GM12864 (cell line): ENCODE measurements at regions not wholly inside any gene's neighbourhood (a gene's known extent, or its start where the extent isn't known, plus 50 kb on each side); places are given as distances from the start of the nearest gene placed in this dataset.
"Not testable (repeated sequence)": the region's sequence is repeated elsewhere in the genome, so short reads cannot be mapped to it uniquely, and the experiment has no call there.

ENCODE experiments used
- DNase-seq: peaks from one replicate; pipeline ENCODE4 v3.0.0-alpha.2; 2011; ENCODE audit warnings: low read depth
- H3K4me3 ChIP-seq: 2 replicates; pipeline ENCODE4 v1.5.1; 2011; ENCODE audit warnings: mild to moderate bottlenecking, low read depth, low read length, control low read depth
- CTCF ChIP-seq: IDR thresholded peaks from 2 replicates; pipeline ENCODE4 v1.5.1; 2011; ENCODE audit warnings: low read depth, mild to moderate bottlenecking, moderate library complexity, low read length, control low read depth, inconsistent platforms; ENCODE audit errors: missing control alignments

DNA sequence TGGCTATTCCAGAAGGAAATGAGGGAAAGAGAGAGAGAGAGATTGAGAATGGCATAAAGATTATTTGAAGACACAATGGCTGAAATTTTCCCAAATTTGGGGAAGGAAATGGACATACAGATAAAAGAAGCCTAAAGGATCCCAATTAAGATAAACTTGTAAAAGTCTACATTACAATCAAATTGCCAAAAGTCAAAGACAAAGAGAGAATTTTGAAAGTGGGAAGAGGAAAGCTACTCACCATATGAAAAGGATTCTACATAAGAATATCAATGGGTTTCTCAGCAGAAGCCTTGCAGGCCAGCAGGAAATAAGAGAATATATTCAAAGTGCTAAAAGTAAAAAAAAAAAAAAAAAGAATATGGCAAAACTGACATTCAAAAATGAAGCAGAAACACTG lies 233.0 kb upstream of the NFIA start:
- H3K4me3 ChIP-seq, result no peak overlapping the region
- no peak for DNase-seq
- no peak for TF ChIP-seq CTCF

DNA sequence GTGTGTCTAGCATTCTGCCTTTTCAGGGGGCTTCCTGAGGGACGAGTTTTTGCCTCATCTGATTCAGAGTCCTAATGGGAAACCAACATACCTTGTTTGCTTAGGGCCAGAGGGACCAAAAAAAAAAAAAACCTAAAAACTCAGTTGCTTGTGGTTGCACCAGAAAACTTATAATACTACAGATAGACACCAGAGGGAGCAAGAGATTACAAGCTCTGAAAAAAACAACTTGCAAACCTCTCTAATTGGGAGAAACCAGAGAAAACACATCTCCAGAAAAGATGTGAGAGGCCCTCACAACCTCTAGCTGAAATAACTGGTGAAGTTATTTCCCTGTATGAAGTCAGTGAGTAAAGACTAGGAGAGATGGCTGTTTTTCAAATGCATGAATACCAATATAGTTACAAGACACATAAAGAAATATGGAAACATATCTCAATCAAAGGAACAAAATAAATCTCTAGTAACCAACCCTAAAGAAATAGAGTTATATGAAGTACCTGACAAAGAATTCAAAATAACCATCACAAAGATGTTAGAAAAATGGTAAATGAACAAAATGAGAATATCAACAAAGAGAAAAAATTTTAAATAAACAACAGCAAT lies 233.7 kb upstream of the NFIA start:
- H3K4me3 ChIP-seq, result no peak overlapping the region
- no peak for DNase-seq
- TF ChIP-seq CTCF, result peak; percentile 46

- no peak for DNase-seq
- no peak overlapping the region for H3K4me3 ChIP-seq
- TF ChIP-seq CTCF, result no peak
Observed at GRCh38 chr1:60847855-60848582, 234.3 kb upstream of the NFIA start.

GRCh38 chr1:60847391-60847790 lies 235.0 kb upstream of the NFIA start:
- no peak for TF ChIP-seq CTCF
- no peak overlapping the region for H3K4me3 ChIP-seq
- no peak for DNase-seq

- not testable (repeated sequence) for H3K4me3 ChIP-seq, DNase-seq
Observed at GRCh38 chr1:60845659-60846058, 236.7 kb upstream of the NFIA start.

DNA sequence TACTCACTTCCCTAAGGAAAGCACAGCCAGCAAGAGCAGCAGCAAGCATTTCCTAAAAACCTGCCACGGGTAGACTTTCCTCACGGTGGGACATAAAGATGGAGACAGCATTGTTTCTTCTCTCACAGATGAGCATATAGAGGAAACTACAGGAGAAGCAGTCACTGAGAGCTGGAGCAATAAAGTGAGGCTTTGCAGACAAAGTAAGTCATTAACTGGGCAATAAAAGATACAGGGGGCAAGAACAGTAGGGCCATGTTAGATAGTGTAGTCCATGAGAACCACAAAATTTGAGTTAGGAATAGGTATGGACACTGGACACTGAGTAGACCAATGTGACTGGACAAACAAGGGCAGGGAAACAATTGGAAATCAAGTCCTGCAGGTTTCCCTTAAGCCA lies 240.1 kb upstream of the NFIA start:
- no peak overlapping the region for H3K4me3 ChIP-seq
- TF ChIP-seq CTCF, result no peak
- no peak for DNase-seq

DNA sequence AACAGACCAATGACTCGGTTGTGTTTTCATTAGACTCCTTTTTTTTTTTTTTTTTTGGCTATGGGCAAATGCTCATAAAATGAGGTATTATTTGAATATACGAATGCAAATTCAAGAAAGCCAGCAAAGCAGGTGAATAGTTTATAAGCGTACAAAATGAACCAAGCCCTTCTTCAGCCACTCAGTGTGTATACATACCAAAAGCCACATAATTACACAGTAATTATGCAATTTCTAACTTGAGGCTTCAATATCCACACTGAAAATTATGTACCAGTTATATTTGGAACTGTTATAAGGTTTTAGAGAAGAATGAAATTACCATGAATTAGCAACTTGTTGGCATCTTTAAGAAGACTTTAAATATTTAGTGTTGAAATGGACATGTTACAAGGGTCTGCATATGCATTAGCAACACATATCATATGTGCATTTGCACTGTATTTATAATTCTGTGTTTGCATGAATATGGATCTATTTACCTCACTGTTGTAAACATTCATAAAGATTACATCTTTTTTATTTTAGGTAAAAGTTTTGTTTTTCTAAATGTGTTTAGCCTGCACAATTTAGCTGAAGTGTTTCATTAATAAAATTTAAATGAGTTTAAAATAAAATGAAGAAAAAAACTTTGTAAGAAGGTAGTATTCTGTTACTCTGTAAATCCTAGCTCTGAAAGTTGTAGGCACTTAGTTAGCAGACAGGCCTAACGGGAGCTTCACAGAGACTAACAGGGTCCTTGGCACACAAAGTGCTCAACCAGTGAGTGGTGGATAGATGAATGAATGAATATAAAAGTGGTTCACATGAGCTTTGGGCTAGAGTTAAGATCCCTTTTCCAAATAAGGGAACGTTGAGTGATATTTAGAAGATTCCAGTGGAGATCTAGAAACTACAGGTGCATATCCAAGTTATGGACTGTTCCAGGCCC lies 241.0 kb upstream of the NFIA start:
- no peak for DNase-seq
- TF ChIP-seq CTCF, result no peak

GRCh38 chr1:60840476-60840875 lies 241.9 kb upstream of the NFIA start:
- DNase-seq, H3K4me3 ChIP-seq: not testable (repeated sequence)

More for the DNA sequence above, 241.0 kb upstream of the NFIA start:
- H3K4me3 ChIP-seq, result no peak overlapping the region
